GM18867 (cell line): ENCODE measurements at regions not wholly inside any gene's neighbourhood (a gene's known extent, or its start where the extent isn't known, plus 50 kb on each side); places are given as distances from the start of the nearest gene placed in this dataset.
A peak's percentile ranks its signal among the peaks of the same experiment; 100 is the strongest.

Source experiments
- ATAC-seq: cut with Tn5 transposase; IDR thresholded peaks from one replicate; pipeline ENCODE4 v1.9.1; 2021; ENCODE audit warnings: mild to moderate bottlenecking, moderate library complexity; ENCODE audit not compliant: unreplicated experiment

DNA sequence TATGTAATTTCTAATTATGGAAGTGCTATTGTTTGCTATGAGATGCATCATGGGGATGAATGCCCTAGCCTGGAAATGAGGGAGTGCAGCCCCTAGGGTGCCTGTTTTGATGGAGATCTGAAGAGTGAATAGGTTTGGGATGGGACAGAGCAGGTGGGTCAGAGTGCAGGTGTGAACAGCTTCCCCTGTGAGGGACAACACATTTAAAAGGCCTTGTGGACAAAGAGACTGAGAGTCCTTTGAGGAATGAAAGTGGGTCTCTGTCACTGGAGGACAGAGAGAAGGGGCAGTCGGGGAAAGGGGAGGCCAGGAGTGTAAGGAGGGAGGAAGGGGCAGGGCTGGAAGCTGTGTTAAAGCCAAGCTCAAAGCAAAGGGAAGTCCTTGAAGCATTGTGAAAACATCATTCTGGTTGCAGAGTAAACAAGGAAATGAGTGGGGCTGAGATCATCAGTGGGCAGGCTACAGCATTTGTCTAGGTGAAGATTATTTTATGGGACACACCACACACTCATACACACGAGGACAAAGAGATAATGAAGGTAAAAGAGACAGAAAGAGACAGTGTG lies 877.6 kb downstream of the SLC4A3 start:
- no peak for ATAC-seq

- ATAC-seq: no peak
These were observed 879.0 kb downstream of the SLC4A3 start for GRCh38 chr2:220506466-220506865.

DNA sequence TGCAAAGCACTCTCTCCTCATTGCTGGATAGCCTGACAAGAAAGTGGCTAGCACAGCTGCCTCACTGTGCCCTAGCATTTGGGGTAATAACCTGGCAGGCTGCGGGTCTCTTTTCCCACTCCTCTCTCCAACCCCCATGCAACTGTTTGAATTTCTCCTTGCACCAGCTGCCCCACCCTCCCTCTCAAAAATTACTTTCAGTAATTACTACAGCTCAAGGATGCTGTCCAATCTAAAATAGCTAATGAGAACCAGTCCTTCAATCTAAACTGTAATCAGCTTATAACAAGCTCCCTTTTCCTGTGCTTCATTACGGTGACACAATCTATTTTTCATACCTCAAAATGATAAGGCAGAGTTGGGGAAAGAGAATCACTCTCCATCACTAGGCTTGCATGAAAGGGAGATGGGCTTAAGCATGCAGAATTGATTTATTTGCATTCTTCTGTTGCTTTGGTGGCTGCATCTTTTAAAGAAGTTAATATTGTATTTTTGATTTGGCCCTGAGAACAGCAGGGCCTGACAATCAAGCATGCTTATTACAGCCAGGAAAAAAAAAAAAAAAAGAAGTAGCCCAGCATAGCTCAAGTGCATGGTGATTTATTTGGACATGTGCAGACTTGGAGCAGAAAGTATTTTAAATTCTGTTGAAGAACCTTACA lies 881.8 kb downstream of the SLC4A3 start:
- no peak for ATAC-seq

GRCh38 chr2:220509966-220510365 lies 882.5 kb downstream of the SLC4A3 start:
- no peak for ATAC-seq

DNA sequence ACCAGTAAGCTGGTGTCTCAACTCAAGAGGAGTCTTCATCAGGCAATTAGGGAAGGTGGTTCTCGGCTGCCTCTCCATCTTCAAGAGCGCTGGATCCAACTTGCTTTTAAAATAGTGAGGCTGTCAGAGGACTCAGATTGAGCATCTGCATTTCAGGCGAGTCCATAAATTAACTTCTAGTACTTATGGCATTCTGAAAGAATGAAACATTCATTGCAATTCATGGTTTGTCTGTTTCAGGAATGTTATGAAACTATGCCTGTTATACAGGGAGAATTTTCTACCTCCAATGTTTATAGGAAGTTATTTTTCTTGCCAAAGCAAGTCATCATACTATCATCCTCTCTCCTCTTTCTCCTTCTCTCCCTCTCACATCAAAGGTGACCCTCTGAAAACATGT lies 883.2 kb downstream of the SLC4A3 start:
- ATAC-seq: no peak

DNA sequence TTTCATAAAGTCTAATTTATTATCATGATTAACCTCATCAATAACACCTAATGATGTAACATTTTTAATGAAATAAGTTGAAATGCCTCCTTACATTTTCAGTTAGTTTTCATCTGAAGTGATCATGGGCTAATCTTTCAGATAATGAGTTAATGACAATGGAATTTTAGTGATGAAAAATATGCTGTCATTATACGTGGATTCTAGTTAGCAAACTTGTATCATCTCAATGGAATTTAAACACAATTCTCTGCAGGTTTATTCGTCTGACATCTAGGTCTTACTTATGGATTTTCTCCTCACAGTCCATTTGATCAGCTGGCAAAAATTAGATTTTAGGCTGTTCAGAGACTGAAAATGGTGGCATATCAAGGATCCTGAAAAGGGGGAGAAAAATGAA lies 885.0 kb downstream of the SLC4A3 start:
- ATAC-seq: no peak

DNA sequence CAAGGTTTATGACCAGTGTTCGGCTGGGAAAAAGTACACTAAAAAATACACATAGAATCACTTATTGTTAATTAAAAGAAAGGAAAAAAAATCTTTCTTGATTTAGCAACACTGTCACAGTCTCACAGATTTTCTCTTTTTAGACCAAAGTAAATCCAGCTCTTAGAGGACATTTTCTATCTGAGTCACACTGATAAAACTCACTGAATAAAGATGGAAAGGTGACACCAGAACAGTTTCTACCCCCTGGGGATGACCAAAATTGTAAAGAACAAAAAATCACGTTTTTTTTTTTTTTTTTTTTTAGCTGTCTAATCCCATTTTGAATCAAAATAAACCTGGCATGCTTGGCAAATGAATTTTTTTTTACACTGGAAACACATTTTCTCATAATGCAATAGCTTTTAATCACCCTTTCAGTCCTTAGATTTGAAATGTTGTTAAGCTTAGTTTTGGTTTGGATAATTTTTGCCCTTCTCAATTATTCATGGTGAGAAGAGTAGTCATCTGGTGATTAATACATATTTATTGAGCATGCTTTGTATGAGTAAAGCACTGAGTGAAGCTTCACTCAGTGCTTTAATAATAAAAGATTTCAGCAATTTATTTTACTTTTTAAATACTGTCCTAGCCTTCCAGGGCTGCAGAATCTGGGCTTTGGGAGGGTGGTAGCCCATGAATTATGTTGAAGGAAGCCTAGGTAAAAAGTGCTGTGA lies 886.3 kb downstream of the SLC4A3 start:
- ATAC-seq: no peak

GRCh38 chr2:220521551-220521950 lies 894.1 kb downstream of the SLC4A3 start:
- ATAC-seq: no peak

GRCh38 chr2:220528180-220528675 lies 900.8 kb downstream of the SLC4A3 start:
- no peak for ATAC-seq

DNA sequence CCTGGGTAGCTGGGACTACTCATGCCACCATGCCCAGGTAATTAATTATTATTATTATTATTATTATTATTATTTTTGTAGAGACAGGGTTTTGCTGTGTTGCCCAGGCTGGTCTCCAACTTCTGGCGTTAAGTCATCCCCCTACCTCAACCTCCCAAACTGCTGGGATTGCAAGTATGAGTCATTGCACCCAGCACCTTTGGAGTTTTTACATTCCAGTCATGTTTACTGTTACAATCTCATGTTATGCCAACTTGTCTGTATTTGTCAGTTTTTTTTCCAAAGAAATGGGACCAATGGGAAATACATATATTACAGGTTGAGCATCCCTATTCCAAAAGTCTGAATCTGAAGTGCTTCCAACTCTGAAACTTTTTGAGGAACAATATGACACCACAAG lies 903.8 kb downstream of the SLC4A3 start:
- no peak for ATAC-seq

DNA sequence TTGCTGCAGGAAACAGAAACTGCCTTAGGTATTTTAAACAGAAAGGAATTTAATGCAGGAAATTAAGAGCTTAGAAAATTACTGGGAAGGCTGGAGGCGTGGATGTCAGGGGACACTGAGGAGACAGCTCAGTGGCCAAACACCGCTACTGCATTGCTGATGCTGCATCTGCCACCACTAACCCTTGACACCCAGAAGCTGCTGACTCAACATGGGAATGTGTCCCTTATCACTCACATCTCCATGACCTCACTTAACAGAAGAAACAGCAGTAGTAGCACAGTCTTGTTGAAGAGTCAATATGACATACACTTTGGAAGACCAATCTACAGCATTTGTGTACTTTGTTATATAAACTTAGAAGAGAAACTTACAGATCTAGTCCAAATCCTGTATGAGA lies 906.1 kb downstream of the SLC4A3 start:
- peak; percentile 94 for ATAC-seq

- ATAC-seq: no peak
These were observed 912.1 kb downstream of the SLC4A3 start for GRCh38 chr2:220539481-220539880.

GRCh38 chr2:220544049-220544448 lies 916.6 kb downstream of the SLC4A3 start:
- ATAC-seq: no peak

GRCh38 chr2:220550995-220551700 lies 923.7 kb downstream of the SLC4A3 start:
- ATAC-seq: no peak

- no peak for ATAC-seq
These were observed 925.5 kb downstream of the SLC4A3 start for GRCh38 chr2:220552790-220553535.

DNA sequence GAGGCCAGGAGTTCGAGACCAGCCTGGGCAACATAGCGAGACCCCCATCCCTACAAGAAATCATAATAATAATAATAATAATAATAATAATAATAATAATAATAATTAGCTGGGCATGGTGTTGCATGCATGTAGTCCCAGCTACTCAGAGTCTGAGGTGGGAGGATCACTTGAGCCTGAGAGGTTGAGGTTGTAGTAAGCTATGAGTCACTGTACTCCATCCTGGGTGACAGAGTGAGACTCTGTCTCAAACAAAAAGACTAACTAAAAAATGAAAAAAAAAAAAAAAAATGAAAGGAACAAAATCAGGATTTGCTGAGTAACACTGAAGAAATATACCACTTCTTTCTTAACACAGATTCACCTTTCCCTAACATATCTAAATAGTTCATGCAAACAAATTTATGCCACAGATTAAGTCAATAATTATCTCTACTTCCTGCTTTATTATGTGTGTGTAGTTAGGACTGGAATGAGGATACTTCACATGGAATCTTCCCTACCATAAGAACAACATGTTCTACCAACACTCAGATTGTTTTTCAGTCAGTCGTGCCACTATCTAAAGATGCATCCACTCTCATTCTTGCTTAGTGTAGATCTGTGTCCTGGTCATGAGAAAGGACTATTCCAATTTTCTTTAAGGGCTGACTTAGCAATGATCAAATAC lies 928.7 kb downstream of the SLC4A3 start:
- ATAC-seq: no peak

DNA sequence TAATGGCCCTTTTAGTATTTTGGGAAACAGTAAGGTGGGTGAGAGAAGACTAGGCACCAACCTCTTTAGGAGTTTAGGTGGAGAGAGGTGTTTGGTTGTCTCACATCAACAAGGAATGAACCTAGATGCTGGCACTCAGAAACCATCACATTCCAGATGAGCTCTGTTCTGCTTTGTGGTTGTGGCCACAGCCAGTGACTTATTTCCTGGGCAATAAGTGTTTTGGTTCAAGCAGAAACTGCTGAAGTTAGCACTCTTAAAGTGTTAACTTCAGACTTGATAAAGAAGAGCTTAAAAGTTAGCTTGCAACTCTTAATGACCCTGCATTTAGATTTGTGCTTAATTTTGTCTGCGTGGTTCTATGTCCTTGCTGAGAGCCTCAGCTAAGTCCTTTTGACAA lies 929.2 kb downstream of the SLC4A3 start:
- no peak for ATAC-seq

- no peak for ATAC-seq
These were observed 932.8 kb downstream of the SLC4A3 start for GRCh38 chr2:220560192-220560591.

DNA sequence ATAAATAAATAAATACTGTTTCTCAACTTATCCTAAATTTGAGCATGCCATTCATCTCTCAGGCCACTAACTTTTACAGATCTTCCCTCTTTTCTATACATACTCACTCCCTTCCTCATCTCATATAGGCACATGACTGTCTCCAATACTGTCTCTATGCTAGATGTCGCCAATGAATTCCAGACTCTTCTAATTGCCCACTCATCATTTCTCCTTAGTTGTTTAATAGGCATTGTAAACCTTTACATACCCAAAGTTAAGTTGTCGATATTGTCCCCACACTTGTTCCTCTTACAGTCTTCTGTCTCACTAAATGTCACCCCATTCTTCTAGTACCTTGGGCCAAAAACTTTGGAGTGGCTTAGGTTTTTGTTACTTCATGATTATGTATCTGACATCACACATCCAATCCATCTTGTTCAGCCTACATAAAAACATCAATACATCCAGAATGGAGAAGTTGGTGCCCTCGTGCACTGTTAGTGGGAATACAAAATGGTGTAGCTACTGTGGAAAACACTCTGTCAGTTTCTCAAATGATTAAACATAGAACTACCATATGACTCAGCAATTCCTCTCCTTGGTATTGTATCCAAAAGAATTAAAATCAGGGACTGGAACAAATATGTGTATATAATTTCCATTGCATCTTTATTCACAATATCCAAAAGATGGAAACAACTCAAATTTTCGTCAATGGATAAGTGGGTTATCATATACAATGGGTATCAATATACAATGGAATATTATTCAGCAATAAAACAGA lies 935.1 kb downstream of the SLC4A3 start:
- ATAC-seq: no peak

DNA sequence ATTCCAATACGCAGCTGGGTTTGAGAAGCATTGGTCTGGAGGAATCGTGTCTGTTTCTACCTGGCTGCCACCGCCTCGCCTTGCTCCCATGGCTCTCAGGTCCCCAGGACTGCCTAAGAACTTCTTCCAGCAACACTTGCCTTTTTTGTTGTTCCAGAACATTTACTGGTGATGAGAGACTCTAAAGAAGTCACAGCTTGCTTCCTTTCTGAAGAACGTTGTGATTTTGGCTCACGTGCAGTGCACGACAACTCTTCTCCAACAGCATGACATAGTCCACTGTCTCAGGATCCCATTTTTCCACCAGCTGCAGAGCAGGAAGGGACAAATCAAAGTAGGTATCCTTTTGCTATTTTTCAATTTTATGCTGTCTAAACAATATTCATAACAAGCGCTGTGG lies 940.9 kb downstream of the SLC4A3 start:
- no peak for ATAC-seq
